HG02623 (cell line): ENCODE measurements at regions not wholly inside any gene's neighbourhood (a gene's known extent, or its start where the extent isn't known, plus 50 kb on each side); places are given as distances from the start of the nearest gene placed in this dataset.

Experiments used
- ATAC-seq: cut with Tn5 transposase; IDR thresholded peaks from one replicate; pipeline ENCODE4 v1.9.1; 2021; ENCODE audit warnings: moderate library complexity; ENCODE audit not compliant: unreplicated experiment

DNA sequence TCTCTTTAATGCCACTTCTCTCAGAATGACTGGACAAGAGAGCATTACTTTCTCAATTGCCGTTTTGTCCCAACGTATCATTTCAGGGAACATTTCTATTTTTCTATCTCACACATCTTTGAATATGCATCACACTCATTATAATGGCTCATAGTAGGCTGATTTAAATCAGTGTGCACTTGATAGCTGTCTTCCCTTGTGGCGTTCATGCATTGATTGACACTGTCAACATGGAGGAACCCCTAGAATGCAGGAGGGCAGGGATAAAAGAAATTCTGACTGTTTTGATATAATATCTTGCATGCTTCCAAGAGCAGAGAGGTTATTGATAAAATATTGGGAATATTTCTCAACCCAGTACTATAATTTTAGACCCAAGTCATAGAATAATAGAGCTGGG, 1528.9 kb upstream of the FLRT2 start:
- no peak for ATAC-seq

DNA sequence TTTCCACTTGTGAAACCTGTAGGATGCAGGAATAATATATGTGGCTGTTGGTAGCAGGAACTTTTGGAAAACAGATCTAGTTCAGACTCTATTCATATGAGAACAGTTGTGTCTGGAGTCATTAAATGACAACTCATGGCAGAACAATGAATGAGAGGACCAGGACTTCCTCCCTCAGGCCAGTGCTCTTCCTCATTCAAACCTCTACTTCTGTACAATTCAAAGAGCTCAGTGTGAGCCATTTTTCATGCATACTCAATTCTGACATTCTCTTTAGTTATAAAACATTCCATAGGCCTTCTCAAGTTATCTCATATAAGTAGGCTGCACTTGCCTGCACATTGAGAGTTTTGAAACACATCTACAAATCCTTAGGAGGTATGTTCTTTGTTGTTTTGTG, 1526.6 kb upstream of the FLRT2 start:
- no peak for ATAC-seq

DNA sequence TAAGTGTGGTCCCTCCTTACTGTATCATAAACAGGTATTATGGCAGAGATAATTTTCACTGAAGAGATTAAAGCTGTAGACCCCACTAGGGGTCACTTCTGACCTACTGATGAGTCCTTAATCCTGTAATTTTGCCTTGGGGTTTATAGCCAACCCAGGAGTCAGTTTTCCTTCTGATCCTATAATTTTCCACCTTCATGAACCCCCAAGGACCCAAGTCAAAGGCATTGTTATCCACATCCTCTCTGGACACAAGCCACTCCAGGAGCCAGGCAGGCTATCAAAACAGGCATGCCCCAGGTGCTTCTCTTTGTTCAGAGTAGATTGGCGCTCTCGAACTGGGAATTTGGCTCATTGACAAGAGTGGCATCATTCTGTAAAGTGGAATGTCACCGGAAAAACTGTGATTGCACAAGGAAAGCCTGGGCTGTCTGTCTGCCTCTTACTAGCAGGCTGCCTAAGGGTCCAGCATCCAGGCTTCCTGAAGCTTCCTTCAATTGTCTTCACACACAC, 1523.2 kb upstream of the FLRT2 start:
- no peak for ATAC-seq

DNA sequence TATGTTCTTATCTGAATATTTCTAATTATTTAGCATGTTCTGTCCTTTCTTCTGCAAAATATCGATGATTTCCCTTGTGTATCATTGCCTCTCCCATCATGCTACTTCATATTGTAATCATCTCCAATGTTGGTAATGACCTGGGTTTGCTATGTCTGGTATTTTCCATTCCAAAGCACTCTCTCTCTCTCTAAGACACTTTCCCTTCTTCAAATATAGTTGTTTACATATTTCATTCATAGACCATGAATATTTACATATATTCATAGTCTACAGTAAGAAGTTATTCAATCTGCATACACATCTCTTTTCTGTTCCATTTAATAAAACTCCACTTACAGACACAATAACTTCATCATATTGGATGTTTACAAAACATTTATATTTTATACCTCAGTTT, 1516.5 kb upstream of the FLRT2 start:
- ATAC-seq = no peak

DNA sequence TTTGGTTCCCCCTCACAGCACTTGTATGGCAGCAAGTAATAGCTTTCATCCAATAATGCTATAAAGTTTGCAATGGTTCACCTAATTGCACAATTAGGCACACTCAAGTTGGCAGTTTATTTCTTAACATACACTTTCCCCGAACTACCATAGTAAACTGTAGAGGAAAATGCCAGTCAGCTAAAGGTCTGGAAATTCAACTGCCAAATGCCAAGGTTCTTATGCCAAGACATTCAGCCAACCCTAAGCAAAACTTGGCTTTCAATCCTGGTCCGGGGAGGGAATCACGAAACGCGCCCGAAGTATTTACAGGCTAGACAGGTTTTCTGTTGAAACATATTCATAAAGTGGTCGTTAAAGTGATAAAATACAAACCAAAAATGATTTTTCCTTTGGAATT, 1512.4 kb upstream of the FLRT2 start:
- ATAC-seq = no peak

DNA sequence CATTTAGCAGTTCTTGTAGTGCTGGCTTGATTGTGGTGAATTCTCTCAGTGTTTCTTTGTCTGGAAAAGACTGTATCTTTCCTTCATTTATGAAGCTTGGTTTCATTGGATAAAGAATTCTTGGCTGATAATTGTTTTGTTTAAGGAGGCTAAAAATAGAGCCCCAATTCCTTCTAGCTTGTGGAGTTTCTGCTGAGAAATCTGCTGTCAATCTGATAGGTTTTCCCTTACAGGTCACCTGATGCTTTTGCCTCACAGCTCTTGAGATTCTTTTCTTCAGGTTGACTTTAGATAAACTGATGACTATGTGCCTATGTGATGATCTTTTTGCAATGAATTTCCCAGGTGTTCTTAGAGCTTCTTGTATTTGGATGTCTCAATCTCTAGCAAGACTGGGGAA, 1508.5 kb upstream of the FLRT2 start:
- no peak for ATAC-seq

DNA sequence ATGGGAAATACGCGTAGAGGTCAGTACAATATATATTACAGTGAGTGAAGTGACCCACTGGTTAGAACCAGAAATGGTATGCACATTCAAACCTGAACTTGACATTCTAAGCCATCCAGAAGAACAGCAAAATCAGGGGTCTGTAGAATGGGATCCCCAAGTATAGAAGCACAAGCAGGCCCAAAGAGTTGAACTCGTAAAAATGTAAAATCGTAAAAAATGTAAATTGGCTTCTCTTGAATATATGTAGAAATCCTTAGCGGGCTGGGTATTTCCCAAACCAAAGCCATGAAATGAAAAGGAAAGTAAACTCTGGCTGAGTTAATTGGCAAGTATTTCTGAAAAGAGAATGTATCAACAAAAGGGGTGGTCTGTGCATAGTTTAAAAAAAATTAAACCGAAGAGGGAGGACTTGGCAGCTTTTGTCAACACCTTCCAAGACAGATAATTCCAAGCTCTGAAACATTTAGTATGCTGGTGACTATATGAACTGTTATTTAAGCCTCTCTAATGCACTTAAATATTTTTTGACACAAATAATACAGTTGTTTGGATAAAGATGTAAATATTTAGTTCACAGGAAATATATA, 1505.6 kb upstream of the FLRT2 start:
- no peak for ATAC-seq

DNA sequence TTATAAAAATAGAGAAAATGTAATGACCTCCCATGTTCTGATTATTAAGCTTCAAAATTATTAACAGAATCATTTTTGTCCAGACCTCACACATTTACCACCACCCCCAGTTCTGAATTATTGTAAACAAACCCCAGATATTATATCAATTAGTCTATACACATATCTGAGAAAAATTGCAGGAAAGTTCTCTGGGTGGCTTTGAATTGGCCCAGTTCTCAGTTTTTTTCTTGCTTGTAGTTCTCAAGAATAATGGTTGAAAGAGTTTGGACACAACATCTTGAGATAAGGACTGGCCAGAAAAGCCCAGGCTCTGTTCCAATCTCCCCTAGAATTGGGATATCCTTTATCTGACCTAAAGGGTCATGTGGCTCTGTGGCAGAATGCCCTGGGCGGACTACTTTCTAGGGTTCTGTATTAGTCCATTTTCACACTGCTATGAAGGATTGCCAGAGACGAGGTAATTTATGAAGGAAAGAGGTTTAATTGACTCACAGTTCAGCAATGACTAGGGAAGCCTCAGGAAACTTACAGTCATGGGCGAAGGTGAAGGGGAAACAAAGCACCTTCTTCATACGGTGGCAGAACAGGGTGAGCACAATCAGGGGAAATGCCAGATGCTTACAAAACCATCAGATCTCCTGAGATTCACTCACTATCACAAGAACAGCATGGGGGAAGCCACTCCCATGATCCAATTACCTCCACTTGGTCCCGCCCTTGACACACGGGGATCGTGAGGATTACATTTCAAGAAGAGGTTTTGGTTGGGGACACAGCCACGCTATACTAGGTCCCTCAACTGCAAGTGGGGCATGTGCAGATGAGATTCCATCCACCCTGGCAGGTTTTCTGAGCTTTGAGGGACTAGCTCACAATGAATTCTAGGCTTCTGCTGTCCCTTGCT, 1504.6 kb upstream of the FLRT2 start:
- no peak for ATAC-seq

DNA sequence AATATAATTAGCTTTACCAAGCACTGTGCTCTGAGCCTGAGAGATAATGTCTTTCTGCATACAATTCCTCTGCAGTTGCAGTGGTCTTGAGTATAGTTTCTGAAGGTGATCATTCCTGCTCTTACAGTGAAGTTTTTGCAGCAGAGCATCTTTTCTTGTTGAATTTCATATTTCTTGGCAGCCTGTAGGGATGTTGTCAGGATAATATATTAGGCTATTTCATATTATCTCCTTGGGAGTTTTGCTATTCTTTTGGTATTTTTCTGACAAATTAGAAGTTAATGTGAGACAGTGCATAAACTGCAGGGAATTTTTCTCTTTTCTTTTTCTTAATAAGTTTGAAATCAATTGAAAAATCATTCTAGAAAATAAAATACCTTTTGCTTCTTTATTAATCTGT, 1502.6 kb upstream of the FLRT2 start:
- no peak for ATAC-seq

DNA sequence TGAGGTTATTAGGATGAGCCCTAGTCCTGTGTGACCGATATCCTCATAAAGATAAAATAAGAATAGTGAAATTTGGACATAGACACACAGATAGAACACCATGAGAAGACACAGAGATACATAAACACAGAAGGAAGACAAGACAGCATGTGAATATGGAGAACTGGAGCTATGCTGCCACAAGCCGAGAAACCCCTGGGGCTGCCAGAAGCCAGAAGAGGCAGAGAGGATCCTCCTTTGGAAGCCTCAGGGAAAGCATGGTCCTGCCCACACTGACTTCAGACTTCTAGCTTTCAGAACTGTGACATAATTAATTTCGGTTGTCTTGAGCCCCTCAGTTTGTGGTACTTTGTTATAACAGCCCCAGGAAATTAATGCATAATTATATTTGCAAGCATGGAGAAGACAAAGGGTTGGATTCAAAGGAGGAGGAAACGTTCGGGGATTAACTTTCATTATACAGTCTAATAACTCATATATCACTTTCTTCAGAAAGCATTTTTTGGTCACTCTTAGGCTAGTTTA, 1501.8 kb upstream of the FLRT2 start:
- ATAC-seq = no peak

DNA sequence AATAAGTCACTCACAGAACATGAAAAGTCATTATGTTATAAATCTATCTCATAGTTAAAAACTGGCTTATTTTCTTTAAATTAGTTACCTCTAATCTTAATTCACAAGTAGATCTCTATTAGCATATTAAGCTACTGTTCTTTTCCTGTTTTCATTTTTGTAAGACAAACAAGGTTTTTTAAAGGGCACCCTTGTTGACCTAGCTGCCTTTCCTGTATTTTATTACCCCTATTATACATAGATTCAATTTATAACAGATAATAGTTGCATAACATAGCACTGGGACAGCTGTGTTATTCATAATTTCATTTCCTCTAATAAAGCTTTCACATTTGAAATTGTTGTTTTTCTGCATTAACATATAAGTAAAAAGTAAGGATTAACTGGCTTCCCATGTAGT, 1500.7 kb upstream of the FLRT2 start:
- ATAC-seq = no peak

DNA sequence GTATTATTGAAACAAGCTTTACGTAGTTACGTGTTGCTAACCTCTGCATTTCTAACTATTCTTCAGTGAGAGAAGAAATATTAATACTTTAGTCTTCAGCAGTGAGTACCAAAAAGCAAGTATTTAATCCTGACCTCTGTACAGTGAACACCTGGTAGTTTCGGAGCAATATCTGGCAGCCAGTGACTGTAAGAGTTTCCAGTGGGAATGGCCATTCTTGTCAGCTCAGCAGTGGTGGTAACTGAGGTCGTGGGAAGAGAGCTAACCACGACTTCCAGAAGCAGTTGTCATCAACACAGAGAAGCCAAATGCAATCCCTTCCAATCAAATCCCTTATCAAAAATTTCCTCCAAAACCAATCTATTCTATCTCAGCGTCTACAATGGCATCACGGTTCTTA, 1500.2 kb upstream of the FLRT2 start:
- no peak for ATAC-seq

DNA sequence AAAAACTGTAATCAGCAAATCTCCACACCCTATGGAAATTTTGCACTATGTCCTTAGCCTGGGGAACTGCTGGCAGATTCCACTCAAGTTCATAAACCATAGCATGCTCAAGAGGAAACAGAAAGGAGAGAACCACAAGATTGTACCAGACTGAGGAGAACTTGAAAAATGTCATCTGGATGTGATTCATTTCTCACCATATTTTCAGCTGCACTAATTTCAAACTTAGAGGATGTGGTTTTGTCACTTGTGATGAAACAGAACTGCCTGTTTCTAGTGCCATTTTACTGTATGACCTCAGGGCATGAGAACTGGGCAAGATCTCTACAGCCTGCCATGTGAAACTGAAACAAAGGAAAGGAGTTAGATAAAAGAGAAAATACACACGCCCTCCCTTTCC, 1493.1 kb upstream of the FLRT2 start:
- no peak for ATAC-seq

DNA sequence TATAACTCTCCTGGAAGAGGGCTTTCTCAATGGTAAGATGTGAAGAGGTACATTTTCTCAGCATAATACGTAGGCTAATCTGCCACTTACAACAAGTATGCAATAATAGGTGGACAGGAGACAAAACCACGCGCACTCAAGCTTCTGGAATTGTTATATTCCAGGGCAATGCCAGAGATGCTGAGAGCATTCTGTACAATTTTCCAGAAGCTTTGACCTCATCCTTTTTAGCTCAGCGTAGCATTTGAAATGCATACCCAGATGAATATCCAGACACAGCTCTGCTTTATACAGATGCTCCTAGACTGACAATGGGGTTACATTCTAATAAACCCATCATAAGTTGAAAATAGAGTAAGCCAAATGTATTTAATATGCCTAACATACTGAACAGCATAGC, 1492.4 kb upstream of the FLRT2 start:
- ATAC-seq = no peak

DNA sequence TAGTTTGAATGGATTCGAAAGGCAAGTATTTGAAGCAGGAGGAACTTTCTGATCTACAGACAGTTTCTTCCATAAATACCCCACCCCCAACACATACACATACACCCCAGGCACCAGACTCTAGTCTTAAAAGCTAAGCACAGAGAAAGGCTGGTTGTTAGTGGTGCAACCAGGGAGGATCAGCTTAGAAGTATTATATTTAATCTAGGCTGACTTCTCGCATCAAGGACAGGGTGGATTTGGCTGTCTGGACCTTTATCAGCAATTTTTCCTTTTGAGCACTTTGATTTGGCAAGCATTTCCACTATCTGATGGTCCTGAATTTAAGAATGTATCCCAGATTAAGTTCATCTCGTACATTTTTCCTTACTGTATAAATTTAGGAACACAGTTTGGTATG, 1489.8 kb upstream of the FLRT2 start:
- no peak for ATAC-seq

DNA sequence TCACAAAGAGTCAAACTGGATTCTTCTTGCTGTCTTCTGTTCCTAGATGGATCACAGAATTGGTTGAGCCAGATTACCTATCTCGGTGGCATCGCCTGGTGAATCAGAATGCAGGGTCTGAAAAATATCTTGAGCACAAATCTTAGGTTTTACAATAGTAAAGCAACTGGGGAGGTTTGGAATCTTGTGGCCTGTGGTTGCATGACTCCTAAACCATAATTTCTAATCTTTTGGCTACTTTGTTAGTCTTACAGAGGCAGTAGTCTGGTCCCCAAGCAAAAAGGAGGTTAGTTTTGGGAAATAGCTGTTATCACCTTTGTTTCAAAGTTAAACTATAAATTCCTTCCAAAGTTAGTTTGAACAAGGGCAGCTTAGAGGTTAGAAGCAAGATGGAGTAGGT, 1488.5 kb upstream of the FLRT2 start:
- ATAC-seq = no peak

DNA sequence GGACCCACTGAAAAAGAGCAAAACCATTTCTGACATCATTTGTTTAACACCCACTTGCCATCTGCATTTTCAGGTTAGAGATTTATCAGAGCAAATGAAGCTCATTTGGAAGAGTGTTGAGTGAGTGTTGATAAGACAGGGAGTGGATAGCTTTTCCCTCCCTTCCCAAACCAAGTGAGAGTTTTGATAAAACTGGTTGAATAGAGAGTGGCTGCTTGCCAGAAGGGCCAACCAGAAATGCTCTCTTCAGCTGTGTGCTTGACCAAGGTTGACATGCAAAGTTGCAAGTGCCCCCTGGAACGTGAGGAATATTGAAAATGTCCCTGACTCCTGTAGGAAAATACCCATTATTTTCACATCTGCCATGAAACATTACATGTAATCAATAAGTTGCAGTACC, 1487.0 kb upstream of the FLRT2 start:
- no peak for ATAC-seq

DNA sequence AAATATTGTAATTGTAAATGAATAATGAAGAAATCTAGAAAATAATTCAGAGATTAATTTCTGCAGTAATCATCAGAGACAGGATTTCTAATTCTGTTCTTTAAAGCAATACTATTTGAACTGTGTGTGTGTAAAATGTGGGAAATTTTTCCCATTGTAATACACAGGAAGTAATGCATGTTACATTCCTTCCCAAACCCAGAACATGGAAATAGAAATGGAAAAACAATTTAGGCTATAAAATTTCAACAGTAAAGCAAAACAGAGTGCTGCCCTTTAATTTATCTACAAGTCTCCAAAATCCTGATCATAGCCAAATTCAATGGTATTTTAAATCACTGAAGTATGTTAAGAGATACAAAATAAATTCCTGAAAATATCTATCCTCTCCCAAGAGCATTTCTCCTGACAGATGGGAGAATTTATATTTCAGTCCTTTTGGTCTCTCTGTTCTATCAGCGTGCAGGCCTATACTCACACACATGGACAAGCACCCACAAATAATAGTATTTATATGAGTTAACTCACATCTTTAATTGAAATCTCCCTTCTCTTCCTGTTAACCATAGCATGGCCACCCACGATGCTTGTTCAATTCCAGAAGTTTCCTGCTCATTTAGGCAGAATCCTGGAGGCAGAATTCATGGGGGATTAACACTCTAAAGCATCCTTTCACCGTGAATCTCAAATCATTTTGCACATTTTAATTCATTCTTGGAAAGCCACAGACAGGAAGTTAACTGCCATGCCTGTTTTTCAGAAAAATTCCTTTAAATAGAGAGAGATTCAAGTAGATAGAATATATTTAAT, 1465.4 kb upstream of the FLRT2 start:
- no peak for ATAC-seq

DNA sequence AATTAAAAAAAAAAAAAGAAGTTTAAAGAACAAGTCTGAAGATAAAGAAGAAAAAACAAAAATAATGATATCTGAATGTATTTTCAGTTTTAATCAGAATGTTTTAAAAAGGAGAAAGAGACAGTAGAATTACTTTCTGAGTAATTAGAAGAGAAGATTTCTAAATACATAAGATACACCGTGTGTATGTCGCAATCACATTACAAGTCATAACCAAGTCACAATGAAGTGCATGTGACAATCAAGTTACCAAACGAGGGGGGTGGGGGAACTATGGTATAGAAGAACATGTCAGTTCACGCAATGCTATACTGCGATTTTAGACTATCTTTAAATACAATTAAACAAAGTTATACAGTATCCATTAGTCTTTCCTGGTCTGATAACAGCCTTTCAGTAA, 1464.1 kb upstream of the FLRT2 start:
- ATAC-seq = no peak

DNA sequence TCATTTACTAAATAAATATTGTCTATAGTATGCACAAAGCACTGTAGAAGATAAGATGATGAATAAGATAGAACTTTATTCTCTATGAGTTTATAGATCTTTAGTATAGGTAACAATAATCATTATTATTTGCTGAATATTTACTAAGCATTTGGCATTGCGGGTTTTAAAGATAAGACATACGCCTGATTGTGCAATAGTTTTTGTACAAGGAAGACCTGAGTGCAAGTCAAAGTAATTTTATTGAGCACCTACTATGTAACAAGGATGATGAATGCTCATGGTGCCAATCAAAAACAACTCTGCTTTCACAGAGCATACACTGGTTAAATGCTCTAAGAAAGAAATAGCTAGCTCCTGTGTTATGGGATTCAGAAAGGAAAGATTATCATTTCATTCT, 1461.7 kb upstream of the FLRT2 start:
- ATAC-seq = no peak

DNA sequence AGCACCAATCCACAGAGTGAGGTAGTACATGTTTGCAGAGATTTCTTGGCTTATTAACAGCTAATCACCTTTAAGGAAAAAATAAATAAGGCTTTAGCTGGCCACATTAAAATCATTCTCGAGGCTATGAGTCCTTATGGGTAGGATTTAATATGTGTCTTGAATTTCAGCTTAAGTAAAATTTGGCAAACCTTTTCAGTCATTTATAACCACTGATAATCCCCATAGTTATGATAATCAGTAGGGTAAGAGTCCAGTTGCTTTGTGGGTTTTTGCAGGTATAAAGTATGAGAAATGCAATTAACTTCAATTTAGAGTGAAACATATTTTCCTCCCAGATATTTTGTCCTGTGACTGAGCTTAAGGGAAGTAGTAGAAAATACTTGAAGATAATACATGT, 1458.9 kb upstream of the FLRT2 start:
- no peak for ATAC-seq
